K562 (cell line): ENCODE measurements at regions not wholly inside any gene's neighbourhood (a gene's known extent, or its start where the extent isn't known, plus 50 kb on each side); places are given as distances from the start of the nearest gene placed in this dataset.

Experiments
- ATAC-seq: fragments of 200-7000 bp; cut with Tn5 transposase; 3 replicates; pipeline ENCODE4 v1.9.1; 2020; ENCODE audit warnings: moderate library complexity
- BruUV-seq: library from RNA; stranded (reverse); fragments of 400-500 nt; replicated peaks from 2 replicates; lab custom pipeline; 2021; lab: Mats Ljungman, UMichigan
- CTCF ChIA-PET: fragments of 300-600 bp; formaldehyde crosslinking; extraction: SDS; loops from one replicate; lab custom pipeline; 2021; ENCODE audit warnings: low intra/inter-chr PET ratio; lab: Yijun Ruan, JAX
- POLR2A ChIA-PET: fragments of 300-600, 350-650 bp; sonication (Branson Sonifier 250); formaldehyde crosslinking; extraction: SDS; loops from one replicate; lab custom pipeline; 2021; ENCODE audit warnings: antibody characterized with exemption, inconsistent platforms; lab: Yijun Ruan, JAX
- DNase-seq, 4 experiments: peaks; one replicate each; pipeline versions ENCODE4 v3.0.0 to v3.0.0-alpha.2; 2011 to 2018; ENCODE audit warnings: low spot score in 3 of 4, mixed read lengths in 3 of 4; ENCODE audit errors: extremely low read depth in 1 of 4
- FAIRE-seq: peaks from 2 replicates; lab custom pipeline; 2011; peaks lifted over from hg19 to GRCh38; lab: Jason Lieb, UNC
- H2AFZ ChIP-seq: 2 replicates; pipeline ENCODE4 v1.6.0; 2011; ENCODE audit warnings: low read depth, low read length, control low read depth, inconsistent platforms
- H3K27ac ChIP-seq: fragments of 200-600 bp; 3 replicates; pipeline ENCODE4 v1.8.0; 2011; ENCODE audit warnings: low read depth, mild to moderate bottlenecking, control low read depth, inconsistent platforms, low read length, moderate library complexity, mixed read lengths; ENCODE audit errors: extremely low read depth
- H3K27me3 ChIP-seq, 2 experiments: fragments of 300-600 bp in 1 of 2; 2 replicates in 1 of 2; 3 replicates in 1 of 2; pipeline versions ENCODE4 v1.6.0 to v1.8.0; 2011; ENCODE audit warnings: inconsistent platforms in 2 of 2, low read length in 2 of 2, mild to moderate bottlenecking in 1 of 2, mixed read lengths in 1 of 2, moderate library complexity in 1 of 2; ENCODE audit not compliant: control insufficient read depth in 2 of 2, insufficient read depth in 2 of 2
- H3K36me3 ChIP-seq: fragments of 300-600 bp; 3 replicates; pipeline ENCODE4 v1.8.0; 2011; ENCODE audit warnings: mild to moderate bottlenecking, low read length, inconsistent platforms; ENCODE audit not compliant: control insufficient read depth, insufficient read depth
- H3K4me1 ChIP-seq, 2 experiments: fragments of 200-600 bp in 1 of 2; replicated peaks in 1 of 2; 2 replicates in 1 of 2; 3 replicates in 1 of 2; pipeline versions ENCODE4 v1.5.1 to v1.8.0; 2011; ENCODE audit warnings: inconsistent platforms in 2 of 2, low read length in 2 of 2, mild to moderate bottlenecking in 1 of 2, mixed read lengths in 1 of 2, moderate library complexity in 1 of 2; ENCODE audit not compliant: control insufficient read depth in 2 of 2, insufficient read depth in 2 of 2
- H3K4me2 ChIP-seq: 2 replicates; pipeline ENCODE4 v1.6.1; 2011; ENCODE audit warnings: low read length, control low read depth, inconsistent platforms, mixed read lengths; ENCODE audit not compliant: insufficient read depth
- H3K4me3 ChIP-seq: fragments of 200-600 bp; sonication (generic), shearing (Covaris generic); 2 replicates; pipeline ENCODE4 v1.5.1; 2016; ENCODE audit warnings: control low read depth, inconsistent platforms
- H3K79me2 ChIP-seq: fragments of 200-600 bp; 3 replicates; pipeline ENCODE4 v1.8.0; 2011; ENCODE audit warnings: low read length, inconsistent platforms; ENCODE audit not compliant: control insufficient read depth, insufficient read depth
- H3K9ac ChIP-seq, 2 experiments: 2 replicates each; pipeline versions ENCODE4 v1.6.0 to v1.6.1; 2011; ENCODE audit warnings: low read depth in 2 of 2, low read length in 2 of 2, control low read depth in 1 of 2, inconsistent platforms in 1 of 2, mild to moderate bottlenecking in 1 of 2, mixed read lengths in 1 of 2; ENCODE audit not compliant: insufficient read depth in 1 of 2
- H3K9me1 ChIP-seq: one replicate; pipeline ENCODE4 v1.6.0; 2011; ENCODE audit warnings: inconsistent platforms, mild to moderate bottlenecking, low read length, moderate library complexity; ENCODE audit not compliant: control insufficient read depth, insufficient read depth
- H3K9me3 ChIP-seq: replicated peaks from 2 replicates; pipeline ENCODE4 v1.5.1; 2011; ENCODE audit warnings: low read depth, low read length, inconsistent platforms; ENCODE audit not compliant: control insufficient read depth, insufficient read depth
- H4K20me1 ChIP-seq: replicated peaks from 2 replicates; pipeline ENCODE4 v1.6.1; 2011; ENCODE audit warnings: low read length, inconsistent platforms, mixed read lengths; ENCODE audit not compliant: control insufficient read depth, insufficient read depth
- ATF4 ChIP-seq: fragments of 450-650 bp; formaldehyde crosslinking; IDR thresholded peaks from 2 replicates; pipeline ENCODE4 v1.4.0; 2022; ENCODE audit warnings: mild to moderate bottlenecking, moderate library complexity
- CBX2 ChIP-seq: fragments of 200-600 bp; sonication (generic); IDR thresholded peaks from one replicate; pipeline ENCODE4 v1.6.1; 2012; ENCODE audit warnings: mild to moderate bottlenecking, low read length, inconsistent platforms; ENCODE audit not compliant: insufficient read depth, poor library complexity, severe bottlenecking
- DEAF1 ChIP-seq: fragments of 450-650 bp; formaldehyde crosslinking; IDR thresholded peaks from 2 replicates; pipeline ENCODE4 v1.4.0; 2020; ENCODE audit warnings: mild to moderate bottlenecking, moderate library complexity
- E2F3 ChIP-seq: fragments of 250-450 bp; sonication (Bioruptor Pico); IDR thresholded peaks from 2 replicates; pipeline ENCODE4 v1.4.0; 2020; ENCODE audit warnings: mild to moderate bottlenecking
- PRMT5 ChIP-seq: sonication (generic); formaldehyde crosslinking; IDR thresholded peaks from 2 replicates; pipeline ENCODE4 v1.5.0; 2020; ENCODE audit warnings: missing genetic modification reagents
- THAP7 ChIP-seq: fragments of 250-450 bp; sonication (Bioruptor Pico); IDR thresholded peaks from 2 replicates; pipeline ENCODE4 v1.5.0; 2021
- ZFP36 ChIP-seq: fragments of 150-350 bp; IDR thresholded peaks from 2 replicates; pipeline ENCODE4 v1.6.1; 2018; ENCODE audit warnings: low read length, low read depth; ENCODE audit not compliant: partially characterized antibody
- ZHX1 ChIP-seq: fragments of 150-350 bp; conservative IDR thresholded peaks from 2 replicates; pipeline ENCODE4 v1.6.1; 2014; ENCODE audit warnings: low read length
- ZNF316 ChIP-seq: fragments of 450-650 bp; IDR thresholded peaks from 2 replicates; pipeline ENCODE4 v1.6.1; 2016
- ZNF512 ChIP-seq: IDR thresholded peaks from 2 replicates; pipeline ENCODE4 v1.6.1; 2016; ENCODE audit warnings: missing genetic modification characterization, missing compliant biosample characterization
- ZNF785 ChIP-seq: fragments of 250-450 bp; sonication (Bioruptor Pico); IDR thresholded peaks from 2 replicates; pipeline ENCODE4 v1.4.0; 2020; ENCODE audit warnings: mild to moderate bottlenecking
- WGBS: fragments of 100-300 bp; shearing (Covaris generic); methylation state at CpG from one replicate; pipeline ENCODE4 v1.1.6; 2016; ENCODE audit warnings: low coverage, mixed read lengths; ENCODE audit not compliant: insufficient coverage; ENCODE audit errors: missing lambda C conversion rate; 5-methylcytosine and 5-hydroxymethylcytosine counted together
- in situ Hi-C: fragments of 300-500 bp; cut with MboI; formaldehyde crosslinking; loops from 4 replicates; pipeline ENCODE4 v1.15.0; 2018; ENCODE audit warnings: inconsistent platforms, mixed read lengths
- intact Hi-C: fragments of 100-400 bp; cut with micrococcal nuclease; formaldehyde crosslinking; loops from 2 replicates; pipeline ENCODE4 v1.14.2; 2022

- TF ChIP-seq ZHX1, result no peak
- no peak for TF ChIP-seq ZNF512 (tag)
- TF ChIP-seq ZNF316, result no peak
- no peak for TF ChIP-seq ATF4 (CRISPR knock-in tag)
These were observed 82.8 kb upstream of the C7orf33 start (continued) for GRCh38 chr7:148507787-148508186.

GRCh38 chr7:148514236-148514635 lies 76.3 kb upstream of the C7orf33 start:
- TF ChIP-seq DEAF1 (no peak), THAP7 (CRISPR knock-in tag) (no peak), E2F3 (CRISPR knock-in tag) (no peak), ZFP36 (no peak), CBX2 (no peak), ZNF785 (no peak), PRMT5 (CRISPR knock-in tag) (no peak)
- TF ChIP-seq, all 486 proteins: peak for 0
- no peaks in the 10 kb centered on the region for H3K36me3 ChIP-seq
- in situ Hi-C loops, result no loop called here
- ChIA-PET CTCF (no interaction called here), POLR2A (no interaction called here)
- H3K4me3 ChIP-seq, result no peak overlapping the region
- no peaks in the 10 kb centered on the region for H3K9me3 ChIP-seq
- H3K9me1 ChIP-seq, result no peaks in the 10 kb centered on the region
- intact Hi-C loops, result no loop called here
- peaks cover 14 to 16% of the 10 kb centered on the region in 2 experiments for H3K27me3 ChIP-seq
- H4K20me1 ChIP-seq, result no peaks in the 10 kb centered on the region
- no peak overlapping the region for H2AFZ ChIP-seq
- no TSS peak for BruUV-seq
- ATAC-seq (no peak), DNase-seq (no peak), FAIRE-seq (no peak)
- no peak overlapping the region for H3K27ac ChIP-seq
- H3K4me2 ChIP-seq, result no peak overlapping the region
- WGBS, result 0% methylated on average over 4 of the region's 4 CpGs
- H3K4me1 ChIP-seq, result no peaks in the 10 kb centered on the region
- no peaks in the 10 kb centered on the region for H3K79me2 ChIP-seq
- no peak overlapping the region for H3K9ac ChIP-seq
